HG02938 (cell line): ENCODE measurements at regions not wholly inside any gene's neighbourhood (a gene's known extent, or its start where the extent isn't known, plus 50 kb on each side); places are given as distances from the start of the nearest gene placed in this dataset.

Experiments
- ATAC-seq: cut with Tn5 transposase; IDR thresholded peaks from one replicate; pipeline ENCODE4 v1.9.1; 2021; ENCODE audit warnings: mild to moderate bottlenecking, moderate library complexity; ENCODE audit not compliant: unreplicated experiment

- ATAC-seq = no peak
These were observed 645.8 kb upstream of the USP24 start for GRCh38 chr1:55860798-55861519.

DNA sequence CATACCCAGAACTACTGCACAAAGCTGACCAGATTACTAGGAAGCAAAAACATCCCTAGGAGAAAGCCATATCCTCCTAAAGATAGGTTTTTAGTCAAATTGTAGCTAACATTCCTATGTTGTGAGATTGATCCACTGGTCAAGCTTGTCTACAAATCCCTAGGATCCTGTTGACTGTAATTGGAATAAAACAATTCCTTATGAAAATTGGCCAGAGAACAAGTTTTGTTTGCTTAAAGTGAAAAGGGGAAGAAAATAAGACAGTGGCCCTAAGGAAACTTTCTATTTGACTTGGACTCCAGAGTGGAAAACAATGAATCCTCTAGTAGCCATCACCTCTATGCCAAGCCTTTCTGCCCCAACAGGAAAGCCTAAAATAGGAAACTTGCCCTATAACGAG is 645.2 kb upstream of the USP24 start:
- ATAC-seq = no peak

GRCh38 chr1:55854911-55855310 is 639.7 kb upstream of the USP24 start:
- no peak for ATAC-seq

- ATAC-seq = no peak
These were observed 633.7 kb upstream of the USP24 start for GRCh38 chr1:55848906-55849305.

DNA sequence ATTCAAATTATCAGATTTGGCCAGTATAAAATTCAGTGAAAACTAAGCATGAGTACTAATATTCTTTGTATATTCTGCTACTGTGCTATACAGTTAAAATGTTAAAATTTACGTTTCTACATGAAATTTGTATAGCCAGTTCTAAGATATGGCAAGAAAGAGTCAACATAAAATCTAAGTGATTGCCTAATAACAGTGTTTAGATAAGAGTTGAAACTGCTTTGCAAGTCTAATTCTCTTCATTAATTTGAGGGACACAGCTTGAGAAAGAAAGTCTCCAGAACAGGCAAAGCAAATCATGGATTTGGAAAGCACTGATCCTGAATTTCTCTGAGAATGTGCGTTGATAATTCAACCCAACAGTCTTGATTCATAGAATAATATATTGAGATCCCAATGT is 630.9 kb upstream of the USP24 start:
- no peak for ATAC-seq

GRCh38 chr1:55844322-55844721 is 629.2 kb upstream of the USP24 start:
- ATAC-seq = no peak

DNA sequence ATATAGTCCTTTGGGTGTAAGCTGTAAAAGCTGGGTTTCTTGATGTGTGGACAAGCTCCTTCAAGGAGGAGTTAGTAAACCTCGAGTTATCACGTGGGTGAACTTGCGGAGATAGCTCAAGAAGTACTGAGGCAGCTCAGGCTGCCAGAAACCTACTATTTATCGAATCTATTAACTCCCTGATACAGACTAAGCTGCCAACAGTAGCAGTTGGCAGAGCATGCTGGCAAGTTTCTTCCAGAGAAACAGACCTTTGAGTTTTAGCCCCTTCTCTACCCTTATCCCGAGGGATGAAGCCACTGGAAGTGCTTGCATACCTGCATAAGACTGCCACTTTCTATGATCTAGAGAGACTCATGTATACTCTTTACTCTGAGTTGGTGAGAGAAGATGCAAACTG is 624.5 kb upstream of the USP24 start:
- ATAC-seq = no peak

GRCh38 chr1:55839221-55839620 is 624.1 kb upstream of the USP24 start:
- ATAC-seq = no peak

DNA sequence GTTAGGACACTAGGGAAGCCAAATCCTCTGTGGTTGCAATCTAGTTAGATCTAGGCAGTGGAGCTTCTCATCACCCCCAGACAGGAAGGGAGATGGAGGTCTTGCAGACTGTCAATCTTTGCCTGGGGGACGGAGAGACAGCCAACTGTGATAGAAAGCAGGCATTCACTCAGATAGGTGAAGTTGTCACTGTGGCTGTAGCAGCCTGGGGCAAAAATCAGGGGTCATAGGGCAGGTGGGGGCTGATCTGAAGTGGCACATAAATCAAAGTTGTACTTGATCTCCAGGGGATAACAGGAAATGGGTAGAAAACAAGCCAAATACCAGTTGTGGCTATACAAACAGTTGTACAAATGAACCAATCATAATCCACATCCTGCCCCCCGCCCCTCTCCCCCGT is 620.9 kb upstream of the USP24 start:
- no peak for ATAC-seq

GRCh38 chr1:55833529-55834091 is 618.4 kb upstream of the USP24 start:
- no peak for ATAC-seq

DNA sequence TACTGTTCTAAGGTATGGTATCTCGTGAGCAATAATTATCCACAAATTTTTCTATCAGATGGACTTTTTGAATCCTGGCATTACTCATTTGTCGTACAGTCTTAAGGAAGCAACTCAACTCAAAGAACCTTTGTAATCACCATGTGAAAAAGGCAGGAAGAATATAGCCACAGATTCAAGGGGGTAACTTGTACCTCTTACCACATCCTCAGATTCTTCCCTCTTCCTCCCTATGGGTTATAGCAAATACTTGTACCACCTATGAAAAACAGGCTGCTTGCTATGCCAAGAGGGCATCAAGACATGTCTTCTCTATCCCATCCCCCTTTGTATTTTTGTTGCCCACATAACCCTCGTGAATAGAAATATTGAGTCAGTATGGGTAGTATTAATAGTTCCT is 616.6 kb upstream of the USP24 start:
- no peak for ATAC-seq

GRCh38 chr1:55828044-55828443 is 612.9 kb upstream of the USP24 start:
- no peak for ATAC-seq

DNA sequence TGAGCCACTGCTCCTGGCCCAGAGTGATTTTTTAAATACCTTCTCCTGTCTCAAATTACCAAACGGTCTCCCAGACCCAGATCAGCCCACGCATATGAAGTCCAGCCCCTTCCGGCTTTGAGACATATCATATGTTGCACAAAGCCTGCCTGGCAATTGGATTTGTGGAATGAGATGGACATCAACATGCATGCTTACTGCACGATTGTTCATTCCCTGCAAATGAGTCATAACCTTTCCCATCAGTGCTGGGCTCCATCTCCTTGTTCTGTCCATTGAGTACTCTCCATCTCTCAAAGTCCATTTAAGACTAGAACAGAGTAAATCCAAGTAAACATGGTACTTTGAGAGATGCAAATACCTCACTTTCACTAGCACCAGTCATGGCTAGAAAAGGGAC is 612.2 kb upstream of the USP24 start:
- ATAC-seq = no peak

DNA sequence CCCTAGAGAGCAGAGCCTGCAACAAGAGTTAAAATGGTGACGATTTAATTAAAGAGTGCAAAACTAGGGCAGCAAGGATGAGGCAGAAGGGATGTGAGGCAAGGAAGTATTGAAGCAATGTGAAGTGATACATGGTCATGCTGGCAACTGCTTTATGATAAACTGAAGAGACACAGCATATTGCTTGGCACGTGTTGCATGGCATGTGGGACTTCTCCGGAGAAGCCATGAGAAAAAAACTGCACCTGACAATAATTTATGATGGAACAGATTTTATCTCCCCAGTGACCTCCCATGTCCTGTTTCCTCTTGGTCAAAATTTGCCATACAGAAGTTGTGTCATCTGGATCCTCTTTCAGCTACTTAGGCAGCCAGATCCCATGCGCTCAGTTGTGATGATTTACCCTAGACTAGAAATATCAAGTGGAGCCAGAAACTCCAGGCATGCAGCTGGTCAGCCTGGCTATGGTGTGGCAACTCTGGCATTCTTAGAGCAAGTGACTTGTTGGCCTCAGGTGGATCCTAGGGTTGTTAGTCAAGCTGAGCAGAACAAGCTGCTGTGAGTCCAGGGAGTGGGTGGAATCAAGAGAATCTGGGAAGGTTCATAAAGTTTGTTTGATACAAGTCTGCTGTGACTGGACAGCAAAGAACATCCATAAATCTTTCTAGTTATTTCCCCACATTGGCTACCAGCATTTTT is 611.4 kb upstream of the USP24 start:
- no peak for ATAC-seq

GRCh38 chr1:55825461-55825860 is 610.3 kb upstream of the USP24 start:
- ATAC-seq = no peak

DNA sequence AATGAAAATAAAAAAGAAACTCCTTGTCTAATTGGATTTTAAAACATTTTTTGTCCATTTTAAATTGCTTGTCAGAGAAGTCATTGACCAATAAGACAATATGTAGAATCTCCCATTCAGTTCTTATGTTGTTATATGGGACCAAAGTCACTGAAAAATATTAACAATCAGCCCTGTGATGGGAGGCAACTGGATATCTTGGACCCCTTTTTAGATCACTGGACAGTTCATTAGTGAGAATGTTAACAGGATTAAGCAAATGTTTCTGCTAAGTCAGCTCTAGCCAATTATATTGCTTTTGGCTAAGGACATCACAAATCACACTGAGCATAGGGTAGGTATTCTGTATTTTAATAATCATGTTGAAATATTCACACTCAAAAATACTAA is 609.1 kb upstream of the USP24 start:
- ATAC-seq = no peak

GRCh38 chr1:55823541-55824250 is 608.5 kb upstream of the USP24 start:
- ATAC-seq = no peak

DNA sequence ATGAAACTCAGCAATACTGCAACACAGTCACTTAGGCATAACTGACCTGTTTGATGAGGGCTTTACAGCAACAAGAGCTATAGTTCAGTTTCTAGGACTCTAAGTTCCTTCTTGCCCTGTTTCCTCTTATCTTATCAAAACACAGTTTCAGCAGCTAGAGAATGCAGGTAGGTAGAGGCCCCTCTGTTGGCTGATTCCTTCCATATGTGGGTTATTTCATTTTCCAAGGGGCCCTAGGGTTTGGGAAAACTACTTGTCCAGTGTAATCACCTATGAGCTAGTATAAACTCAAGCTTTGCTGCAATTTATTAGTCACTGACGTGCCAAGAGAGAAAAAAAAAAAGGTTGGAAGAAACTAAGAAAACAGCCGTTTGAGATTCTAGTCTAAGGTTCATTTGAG is 607.7 kb upstream of the USP24 start:
- no peak for ATAC-seq

GRCh38 chr1:55821234-55821633 is 606.1 kb upstream of the USP24 start:
- ATAC-seq = no peak

DNA sequence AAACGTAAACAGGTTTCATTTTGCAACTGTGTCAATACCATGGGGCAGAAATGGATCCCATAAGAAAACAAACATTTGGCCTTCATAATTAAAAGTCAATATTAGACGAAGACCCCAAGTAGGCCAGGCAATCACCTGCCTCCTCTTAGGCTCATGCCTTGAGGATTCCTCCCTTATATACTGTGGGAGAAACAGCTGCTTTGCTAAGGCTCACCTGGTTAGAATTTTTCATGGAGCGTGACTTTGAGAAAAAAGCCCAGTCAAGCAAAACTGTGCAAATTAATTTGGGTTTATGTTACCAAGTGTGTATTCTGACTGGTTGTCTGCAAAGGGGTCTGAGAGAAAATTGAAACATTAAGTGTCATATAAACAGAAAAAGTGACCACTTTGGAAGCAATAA is 605.3 kb upstream of the USP24 start:
- ATAC-seq = no peak

GRCh38 chr1:55819011-55819410 is 603.8 kb upstream of the USP24 start:
- ATAC-seq = no peak
